Loucy (cell line): ENCODE measurements at regions not wholly inside any gene's neighbourhood (a gene's known extent, or its start where the extent isn't known, plus 50 kb on each side); places are given as distances from the start of the nearest gene placed in this dataset.

Experiments used
- H2AFZ ChIP-seq: fragments of 200-600 bp; sonication (generic); 2 replicates; pipeline ENCODE4 v1.6.0; 2016; ENCODE audit warnings: antibody characterized with exemption, mild to moderate bottlenecking, low read length, moderate library complexity
- H3F3A ChIP-seq: fragments of 200-600 bp; 2 replicates; pipeline ENCODE4 v1.6.0; 2016; ENCODE audit warnings: antibody characterized with exemption, low read depth, mild to moderate bottlenecking
- H3K27me3 ChIP-seq: fragments of 200-600 bp; sonication (generic); 2 replicates; pipeline ENCODE4 v1.6.1; 2014; ENCODE audit warnings: low read length, mild to moderate bottlenecking; ENCODE audit not compliant: insufficient read depth, poor library complexity, severe bottlenecking
- H3K36me3 ChIP-seq: fragments of 200-600 bp; sonication (generic); 2 replicates; pipeline ENCODE4 v1.6.1; 2016; ENCODE audit warnings: low read length; ENCODE audit not compliant: insufficient read depth
- H3K4me1 ChIP-seq: fragments of 200-600 bp; sonication (generic); 2 replicates; pipeline ENCODE4 v1.5.1; 2014; ENCODE audit warnings: low read length, mild to moderate bottlenecking; ENCODE audit not compliant: insufficient read depth, poor library complexity, severe bottlenecking
- H3K4me2 ChIP-seq: fragments of 200-600 bp; sonication (generic); 2 replicates; pipeline ENCODE4 v1.6.0; 2014; ENCODE audit warnings: antibody characterized with exemption, low read length, low read depth, mild to moderate bottlenecking; ENCODE audit not compliant: poor library complexity, severe bottlenecking
- H3K4me3 ChIP-seq: fragments of 200-600 bp; sonication (generic); 2 replicates; pipeline ENCODE4 v1.5.1; 2014; ENCODE audit warnings: low read length, mild to moderate bottlenecking, mixed read lengths; ENCODE audit not compliant: poor library complexity, severe bottlenecking
- H3K79me2 ChIP-seq: fragments of 200-600 bp; sonication (generic); 2 replicates; pipeline ENCODE4 v1.6.1; 2014; ENCODE audit warnings: low read length; ENCODE audit not compliant: insufficient read depth
- H3K9ac ChIP-seq: fragments of 200-600 bp; sonication (generic); 2 replicates; pipeline ENCODE4 v1.6.0; 2014; ENCODE audit warnings: mild to moderate bottlenecking, low read depth, low read length, moderate library complexity; ENCODE audit not compliant: poor library complexity, severe bottlenecking
- H3K9me2 ChIP-seq: fragments of 200-600 bp; sonication (generic); replicated peaks from 2 replicates; pipeline ENCODE4 v1.6.1; 2016; ENCODE audit warnings: low read depth, low read length, mixed read lengths
- H3K9me3 ChIP-seq: fragments of 200-600 bp; sonication (generic); 2 replicates; pipeline ENCODE4 v1.6.1; 2014; ENCODE audit warnings: mild to moderate bottlenecking, antibody characterized with exemption, low read length, low read depth; ENCODE audit not compliant: insufficient read depth
- H4K20me1 ChIP-seq: fragments of 200-600 bp; sonication (generic); 2 replicates; pipeline ENCODE4 v1.6.0; 2014; ENCODE audit warnings: antibody characterized with exemption, low read length, mild to moderate bottlenecking; ENCODE audit not compliant: insufficient read depth, poor library complexity, severe bottlenecking
- CTCF ChIP-seq: fragments of 200-600 bp; sonication (generic); conservative IDR thresholded peaks from 2 replicates; pipeline ENCODE4 v1.5.1; 2014; ENCODE audit warnings: mild to moderate bottlenecking, antibody characterized with exemption, low read length
- EZH2phosphoT487 ChIP-seq: fragments of 200-600 bp; IDR thresholded peaks from 2 replicates; pipeline ENCODE4 v1.6.1; 2018; ENCODE audit warnings: antibody characterized with exemption, mild to moderate bottlenecking, moderate library complexity, borderline replicate concordance

GRCh38 chr17:6924208-6924607 is 71.6 kb upstream of the ALOX12 start:
- H3K4me2 ChIP-seq: no peak overlapping the region
- H3K27me3 ChIP-seq: peaks cover 4% of the 10 kb centered on the region
- peaks cover 6% of the 10 kb centered on the region for H3K4me1 ChIP-seq
- no peaks in the 10 kb centered on the region for H3K9me2 ChIP-seq
- H3K79me2 ChIP-seq: no peaks in the 10 kb centered on the region
- H4K20me1 ChIP-seq: no peaks in the 10 kb centered on the region
- H3K9ac ChIP-seq: no peak overlapping the region
- H3K36me3 ChIP-seq: no peaks in the 10 kb centered on the region
- no peak overlapping the region for H3K4me3 ChIP-seq
- H2AFZ ChIP-seq: no peak overlapping the region
- no peaks in the 10 kb centered on the region for H3K9me3 ChIP-seq
- H3F3A ChIP-seq: no peaks in the 10 kb centered on the region
- TF ChIP-seq CTCF (no peak), EZH2phosphoT487 (no peak)

- Histone ChIP-seq H3K9me3 (no peaks in the 10 kb centered on the region), H3F3A (no peaks in the 10 kb centered on the region), H3K4me2 (no peak overlapping the region), H2AFZ (no peak overlapping the region), H3K4me3 (no peak overlapping the region), H3K9ac (no peak overlapping the region), H3K4me1 (peaks cover 6% of the 10 kb centered on the region), H3K79me2 (no peaks in the 10 kb centered on the region), H3K9me2 (no peaks in the 10 kb centered on the region), H3K27me3 (peaks cover 4% of the 10 kb centered on the region), H4K20me1 (no peaks in the 10 kb centered on the region), H3K36me3 (no peaks in the 10 kb centered on the region)
- TF ChIP-seq EZH2phosphoT487 (no peak), CTCF (no peak)
Observed at GRCh38 chr17:6926667-6927066, 69.2 kb upstream of the ALOX12 start.

DNA sequence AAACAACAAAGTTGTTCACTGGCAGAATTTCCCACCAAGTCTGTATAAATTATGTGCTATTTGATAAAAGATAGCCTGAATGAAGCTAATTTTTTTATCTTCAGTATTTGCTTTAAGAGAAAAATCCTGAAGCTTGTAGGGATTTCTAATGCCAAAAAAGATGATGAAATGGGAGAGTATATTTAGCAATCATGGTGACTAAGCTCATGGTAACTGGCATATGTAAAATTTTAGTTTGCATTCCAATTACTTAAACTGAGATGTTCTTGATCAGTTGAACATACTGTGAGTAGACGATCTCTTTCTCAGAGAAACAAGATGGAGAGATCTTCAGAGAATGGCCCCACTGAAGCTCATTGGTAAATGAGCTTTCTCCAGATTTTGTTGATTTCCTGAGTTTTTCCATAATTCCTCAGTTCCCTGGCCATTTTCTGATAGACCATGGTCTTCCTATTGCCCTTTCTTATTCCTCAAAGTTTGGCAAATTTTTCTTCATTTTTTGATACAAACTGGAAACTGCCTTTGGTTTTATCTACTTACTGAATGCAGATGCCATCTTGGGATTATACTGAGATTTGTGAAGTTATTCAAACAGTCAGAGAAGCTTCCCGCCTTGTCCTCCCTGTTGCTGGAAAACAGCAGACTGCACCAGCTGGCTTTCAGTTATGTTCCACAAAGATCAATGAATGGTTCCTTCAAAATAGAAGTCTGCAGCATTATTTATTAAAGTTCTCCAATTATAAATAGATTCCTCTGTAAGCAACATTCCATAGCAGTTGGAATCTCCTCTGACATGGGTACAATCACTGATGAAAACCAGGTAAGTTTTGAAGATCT is 68.3 kb upstream of the ALOX12 start:
- H3K9me3 ChIP-seq: no peaks in the 10 kb centered on the region
- no peak overlapping the region for H3K4me3 ChIP-seq
- H3K36me3 ChIP-seq: no peaks in the 10 kb centered on the region
- H3K9ac ChIP-seq: no peak overlapping the region
- H3F3A ChIP-seq: no peaks in the 10 kb centered on the region
- no peaks in the 10 kb centered on the region for H4K20me1 ChIP-seq
- peaks cover 4% of the 10 kb centered on the region for H3K27me3 ChIP-seq
- H3K79me2 ChIP-seq: no peaks in the 10 kb centered on the region
- no peak for TF ChIP-seq EZH2phosphoT487
- TF ChIP-seq CTCF: no peak
- H2AFZ ChIP-seq: no peak overlapping the region
- H3K9me2 ChIP-seq: no peaks in the 10 kb centered on the region
- peaks cover 6% of the 10 kb centered on the region for H3K4me1 ChIP-seq
- no peak overlapping the region for H3K4me2 ChIP-seq
